ENCODE measurements at regions not wholly inside any gene's neighbourhood (a gene's known extent, or its start where the extent isn't known, plus 50 kb on each side); places are given as distances from the start of the nearest gene placed in this dataset.

GRCh38 chr7:110210941-110211608 is 879.9 kb upstream of the LRRN3 start:
- no peak overlapping the region for H3K27ac ChIP-seq (ENCODE audit: low read length)
- H3K4me1 ChIP-seq (ENCODE audit: low read length) = no peaks in the 10 kb centered on the region
- H3K36me3 ChIP-seq (ENCODE audit: insufficient read depth, low read length) = no peaks in the 10 kb centered on the region
- H3K9me2 ChIP-seq (replicated peaks; ENCODE audit: insufficient read depth, low read length) = no peaks in the 10 kb centered on the region; the same call in 1 of the 2 replicates
- no peaks in the 10 kb centered on the region for H4K20me1 ChIP-seq (ENCODE audit: insufficient read depth, low read depth, low read length)
- DNase-seq = no peak
- no peak overlapping the region for H3K9ac ChIP-seq (ENCODE audit: low read length)
- no peaks in the 10 kb centered on the region for H3K79me2 ChIP-seq (ENCODE audit: low read length)
- H2AFZ ChIP-seq (ENCODE audit: low read length) = no peak overlapping the region
- H3K27me3 ChIP-seq (ENCODE audit: low read length) = no peaks in the 10 kb centered on the region
- H3K9me3 ChIP-seq (ENCODE audit: low read length) = peaks cover 11% of the 10 kb centered on the region
- no peak overlapping the region for H3K4me2 ChIP-seq (ENCODE audit: low read depth, low read length, poor library complexity, severe bottlenecking)
- H3K4me3 ChIP-seq (ENCODE audit: low read length) = no peak overlapping the region

- no peak overlapping the region for H3K9ac ChIP-seq (ENCODE audit: low read length)
- H3K9me3 ChIP-seq (ENCODE audit: low read length) = peaks cover 13% of the 10 kb centered on the region
- H4K20me1 ChIP-seq (ENCODE audit: insufficient read depth, low read depth, low read length) = no peaks in the 10 kb centered on the region
- no peak for DNase-seq
- no peak overlapping the region for H3K4me3 ChIP-seq (ENCODE audit: low read length)
- no peaks in the 10 kb centered on the region for H3K9me2 ChIP-seq (replicated peaks; ENCODE audit: insufficient read depth, low read length)
- no peaks in the 10 kb centered on the region for H3K4me1 ChIP-seq (ENCODE audit: low read length)
- no peak overlapping the region for H3K4me2 ChIP-seq (ENCODE audit: low read depth, low read length, poor library complexity, severe bottlenecking)
- no peak overlapping the region for H2AFZ ChIP-seq (ENCODE audit: low read length)
- no peaks in the 10 kb centered on the region for H3K27me3 ChIP-seq (ENCODE audit: low read length)
- no peaks in the 10 kb centered on the region for H3K36me3 ChIP-seq (ENCODE audit: insufficient read depth, low read length)
- H3K79me2 ChIP-seq (ENCODE audit: low read length) = no peaks in the 10 kb centered on the region
- H3K27ac ChIP-seq (ENCODE audit: low read length) = no peak overlapping the region
These were observed 866.3 kb upstream of the LRRN3 start for GRCh38 chr7:110224643-110225042.

- Histone ChIP-seq H3K79me2 (ENCODE audit: low read length) (no peaks in the 10 kb centered on the region), H2AFZ (ENCODE audit: low read length) (no peak overlapping the region), H3K4me2 (ENCODE audit: low read depth, low read length, poor library complexity, severe bottlenecking) (no peak overlapping the region), H3K9ac (ENCODE audit: low read length) (no peak overlapping the region), H3K4me1 (ENCODE audit: low read length) (no peaks in the 10 kb centered on the region), H3K27ac (ENCODE audit: low read length) (no peak overlapping the region), H3K9me3 (ENCODE audit: low read length) (peaks cover 7% of the 10 kb centered on the region; the same call in 1 of the 2 replicates), H4K20me1 (ENCODE audit: insufficient read depth, low read depth, low read length) (no peaks in the 10 kb centered on the region), H3K27me3 (ENCODE audit: low read length) (no peaks in the 10 kb centered on the region), H3K36me3 (ENCODE audit: insufficient read depth, low read length) (no peaks in the 10 kb centered on the region), H3K9me2 (replicated peaks; ENCODE audit: insufficient read depth, low read length) (no peaks in the 10 kb centered on the region), H3K4me3 (ENCODE audit: low read length) (no peak overlapping the region)
- DNase-seq = no peak
These were observed 844.8 kb upstream of the LRRN3 start for GRCh38 chr7:110246118-110246517.

- Histone ChIP-seq H3K4me1 (ENCODE audit: low read length) (no peaks in the 10 kb centered on the region), H3K27ac (ENCODE audit: low read length) (no peak overlapping the region), H2AFZ (ENCODE audit: low read length) (no peak overlapping the region), H3K9me3 (ENCODE audit: low read length) (peaks cover 4% of the 10 kb centered on the region; the same call in 1 of the 2 replicates), H3K4me2 (ENCODE audit: low read depth, low read length, poor library complexity, severe bottlenecking) (no peak overlapping the region), H3K27me3 (ENCODE audit: low read length) (no peaks in the 10 kb centered on the region), H3K9ac (ENCODE audit: low read length) (no peak overlapping the region), H3K36me3 (ENCODE audit: insufficient read depth, low read length) (no peaks in the 10 kb centered on the region), H3K79me2 (ENCODE audit: low read length) (no peaks in the 10 kb centered on the region), H3K9me2 (replicated peaks; ENCODE audit: insufficient read depth, low read length) (no peaks in the 10 kb centered on the region), H4K20me1 (ENCODE audit: insufficient read depth, low read depth, low read length) (no peaks in the 10 kb centered on the region), H3K4me3 (ENCODE audit: low read length) (no peak overlapping the region)
- DNase-seq = no peak
These were observed 837.8 kb upstream of the LRRN3 start for GRCh38 chr7:110253093-110253492.

- H3K27ac ChIP-seq (ENCODE audit: low read length) = no peak overlapping the region
These were observed 833.3 kb upstream of the LRRN3 start for GRCh38 chr7:110257673-110258072.

GRCh38 chr7:110262251-110262650 is 828.7 kb upstream of the LRRN3 start:
- no peaks in the 10 kb centered on the region for H3K9me2 ChIP-seq (replicated peaks; ENCODE audit: insufficient read depth, low read length)
- no peak overlapping the region for H2AFZ ChIP-seq (ENCODE audit: low read length)
- no peak overlapping the region for H3K4me3 ChIP-seq (ENCODE audit: low read length)
- no peaks in the 10 kb centered on the region for H3K27me3 ChIP-seq (ENCODE audit: low read length)
- no peaks in the 10 kb centered on the region for H3K36me3 ChIP-seq (ENCODE audit: insufficient read depth, low read length)
- no peak overlapping the region for H3K4me2 ChIP-seq (ENCODE audit: low read depth, low read length, poor library complexity, severe bottlenecking)
- no peaks in the 10 kb centered on the region for H3K79me2 ChIP-seq (ENCODE audit: low read length)
- no peaks in the 10 kb centered on the region for H3K4me1 ChIP-seq (ENCODE audit: low read length)
- peaks cover 5% of the 10 kb centered on the region; the same call in 1 of the 2 replicates for H3K9me3 ChIP-seq (ENCODE audit: low read length)
- no peak overlapping the region for H3K9ac ChIP-seq (ENCODE audit: low read length)
- H4K20me1 ChIP-seq (ENCODE audit: insufficient read depth, low read depth, low read length) = no peaks in the 10 kb centered on the region
- no peak overlapping the region for H3K27ac ChIP-seq (ENCODE audit: low read length)
- no peak for DNase-seq

More at GRCh38 chr7:110257673-110258072, 833.3 kb upstream of the LRRN3 start:
- DNase-seq = no peak
- no peaks in the 10 kb centered on the region for H3K4me1 ChIP-seq (ENCODE audit: low read length)
- H3K9me2 ChIP-seq (replicated peaks; ENCODE audit: insufficient read depth, low read length) = no peaks in the 10 kb centered on the region
- H3K79me2 ChIP-seq (ENCODE audit: low read length) = no peaks in the 10 kb centered on the region
- no peaks in the 10 kb centered on the region for H3K27me3 ChIP-seq (ENCODE audit: low read length)
- H2AFZ ChIP-seq (ENCODE audit: low read length) = no peak overlapping the region
- H3K4me2 ChIP-seq (ENCODE audit: low read depth, low read length, poor library complexity, severe bottlenecking) = no peak overlapping the region
- H3K36me3 ChIP-seq (ENCODE audit: insufficient read depth, low read length) = no peaks in the 10 kb centered on the region
- H4K20me1 ChIP-seq (ENCODE audit: insufficient read depth, low read depth, low read length) = no peaks in the 10 kb centered on the region
- no peak overlapping the region for H3K4me3 ChIP-seq (ENCODE audit: low read length)
- no peak overlapping the region for H3K9ac ChIP-seq (ENCODE audit: low read length)
- peaks cover 9% of the 10 kb centered on the region; the same call in 1 of the 2 replicates for H3K9me3 ChIP-seq (ENCODE audit: low read length)

- Histone ChIP-seq H3K36me3 (ENCODE audit: insufficient read depth, low read length) (no peaks in the 10 kb centered on the region), H3K9ac (ENCODE audit: low read length) (no peak overlapping the region), H4K20me1 (ENCODE audit: insufficient read depth, low read depth, low read length) (no peaks in the 10 kb centered on the region), H3K9me3 (ENCODE audit: low read length) (peaks cover 5% of the 10 kb centered on the region; the same call in 1 of the 2 replicates), H3K9me2 (replicated peaks; ENCODE audit: insufficient read depth, low read length) (no peaks in the 10 kb centered on the region; the same call in 1 of the 2 replicates), H3K27ac (ENCODE audit: low read length) (no peak overlapping the region), H2AFZ (ENCODE audit: low read length) (no peak overlapping the region), H3K27me3 (ENCODE audit: low read length) (no peaks in the 10 kb centered on the region), H3K4me1 (ENCODE audit: low read length) (no peaks in the 10 kb centered on the region), H3K4me2 (ENCODE audit: low read depth, low read length, poor library complexity, severe bottlenecking) (no peak overlapping the region), H3K79me2 (ENCODE audit: low read length) (no peaks in the 10 kb centered on the region), H3K4me3 (ENCODE audit: low read length) (no peak overlapping the region)
- DNase-seq = no peak
These were observed 826.6 kb upstream of the LRRN3 start for GRCh38 chr7:110264288-110264687.

GRCh38 chr7:110281362-110281761 is 809.6 kb upstream of the LRRN3 start:
- Histone ChIP-seq H3K79me2 (ENCODE audit: low read length) (no peaks in the 10 kb centered on the region), H3K9me3 (ENCODE audit: low read length) (peaks cover 4% of the 10 kb centered on the region; the same call in 1 of the 2 replicates), H3K4me2 (ENCODE audit: low read depth, low read length, poor library complexity, severe bottlenecking) (no peak overlapping the region), H3K9ac (ENCODE audit: low read length) (no peak overlapping the region), H3K4me3 (ENCODE audit: low read length) (no peak overlapping the region), H3K36me3 (ENCODE audit: insufficient read depth, low read length) (no peaks in the 10 kb centered on the region), H2AFZ (ENCODE audit: low read length) (no peak overlapping the region), H4K20me1 (ENCODE audit: insufficient read depth, low read depth, low read length) (no peaks in the 10 kb centered on the region), H3K4me1 (ENCODE audit: low read length) (no peaks in the 10 kb centered on the region), H3K27ac (ENCODE audit: low read length) (no peak overlapping the region), H3K9me2 (replicated peaks; ENCODE audit: insufficient read depth, low read length) (no peaks in the 10 kb centered on the region), H3K27me3 (ENCODE audit: low read length) (no peaks in the 10 kb centered on the region)
- no peak for DNase-seq

All from Karpas-422 (cell line).